NCI-H460 (cell line): ENCODE measurements at regions not wholly inside any gene's neighbourhood (a gene's known extent, or its start where the extent isn't known, plus 50 kb on each side); places are given as distances from the start of the nearest gene placed in this dataset.

Experiments
- DNase-seq: peaks from one replicate; pipeline ENCODE4 v3.0.0-alpha.2; 2016; ENCODE audit warnings: low read depth; ENCODE audit errors: extremely low read depth

GRCh38 chr20:24718277-24718676 lies 230.8 kb upstream of the CST7 start:
- no peak for DNase-seq

- no peak for DNase-seq
These were observed 230.4 kb upstream of the CST7 start for GRCh38 chr20:24718696-24719095.

- DNase-seq: no peak
These were observed 228.1 kb upstream of the CST7 start for GRCh38 chr20:24720957-24721356.

GRCh38 chr20:24721891-24722568 lies 227.0 kb upstream of the CST7 start:
- DNase-seq: no peak

GRCh38 chr20:24722586-24722985 lies 226.5 kb upstream of the CST7 start:
- DNase-seq: no peak

GRCh38 chr20:24723186-24723585 lies 225.9 kb upstream of the CST7 start:
- DNase-seq: no peak

- DNase-seq: no peak
These were observed 225.3 kb upstream of the CST7 start for GRCh38 chr20:24723647-24724352.

GRCh38 chr20:24724982-24725533 lies 224.0 kb upstream of the CST7 start:
- no peak for DNase-seq

- no peak for DNase-seq
These were observed 221.3 kb upstream of the CST7 start for GRCh38 chr20:24727795-24728194.

GRCh38 chr20:24729896-24730605 lies 219.0 kb upstream of the CST7 start:
- DNase-seq: no peak

GRCh38 chr20:24730750-24731149 lies 218.3 kb upstream of the CST7 start:
- no peak for DNase-seq

GRCh38 chr20:24731312-24731711 lies 217.8 kb upstream of the CST7 start:
- no peak for DNase-seq

GRCh38 chr20:24732076-24732475 lies 217.0 kb upstream of the CST7 start:
- no peak for DNase-seq

GRCh38 chr20:24732599-24732998 lies 216.5 kb upstream of the CST7 start:
- no peak for DNase-seq

GRCh38 chr20:24733416-24733815 lies 215.7 kb upstream of the CST7 start:
- DNase-seq: no peak

GRCh38 chr20:24734139-24734538 lies 214.9 kb upstream of the CST7 start:
- no peak for DNase-seq

- DNase-seq: no peak
These were observed 213.8 kb upstream of the CST7 start for GRCh38 chr20:24735263-24735662.

- DNase-seq: no peak
These were observed 212.8 kb upstream of the CST7 start for GRCh38 chr20:24736131-24736843.

- DNase-seq: no peak
These were observed 212.2 kb upstream of the CST7 start for GRCh38 chr20:24736844-24737211.

- DNase-seq: no peak
These were observed 211.7 kb upstream of the CST7 start for GRCh38 chr20:24737212-24737850.
